SK-N-SH treated with all-trans-retinoic acid at 6 μM for 48 hours (cell line): ENCODE measurements at regions not wholly inside any gene's neighbourhood (a gene's known extent, or its start where the extent isn't known, plus 50 kb on each side); places are given as distances from the start of the nearest gene placed in this dataset.

Experiments used
- ATAC-seq: fragments of 200-7000 bp; cut with Tn5 transposase; 3 replicates; pipeline ENCODE4 v1.9.1; 2020; ENCODE audit warnings: mild to moderate bottlenecking, moderate library complexity
- ARNTL ChIP-seq: fragments of 450-650 bp; formaldehyde crosslinking; IDR thresholded peaks from 2 replicates; pipeline ENCODE4 v1.5.0; 2020; ENCODE audit warnings: low read depth, mild to moderate bottlenecking, moderate library complexity, borderline replicate concordance
- BACH2 ChIP-seq: fragments of 250-450 bp; sonication (Bioruptor Pico); IDR thresholded peaks from 2 replicates; pipeline ENCODE4 v1.9.0; 2021; ENCODE audit warnings: mild to moderate bottlenecking, borderline replicate concordance
- CREB5 ChIP-seq: fragments of 250-450 bp; sonication (Bioruptor Pico); IDR thresholded peaks from 2 replicates; pipeline ENCODE4 v1.5.1; 2020; ENCODE audit warnings: low read depth, mild to moderate bottlenecking, moderate library complexity
- CSDC2 ChIP-seq: fragments of 250-450 bp; sonication (Bioruptor Pico); IDR thresholded peaks from 2 replicates; pipeline ENCODE4 v1.5.0; 2020; ENCODE audit warnings: mild to moderate bottlenecking, moderate library complexity
- GLIS3 ChIP-seq: fragments of 250-450 bp; sonication (Bioruptor Pico); IDR thresholded peaks from 2 replicates; pipeline ENCODE4 v1.5.0; 2020; ENCODE audit warnings: mild to moderate bottlenecking, moderate library complexity
- ISL1 ChIP-seq: fragments of 250-450 bp; sonication (Bioruptor Pico); IDR thresholded peaks from 2 replicates; pipeline ENCODE4 v2.1.2; 2022; ENCODE audit warnings: mild to moderate bottlenecking, moderate library complexity
- OSR1 ChIP-seq: fragments of 250-450 bp; sonication (Bioruptor Pico); IDR thresholded peaks from 2 replicates; pipeline ENCODE4 v1.8.0; 2022; ENCODE audit warnings: moderate library complexity, mild to moderate bottlenecking, inconsistent platforms
- PPARA ChIP-seq: fragments of 250-450 bp; sonication (Bioruptor Pico); IDR thresholded peaks from 2 replicates; pipeline ENCODE4 v1.5.0; 2020; ENCODE audit warnings: mild to moderate bottlenecking, borderline replicate concordance
- RARB ChIP-seq: fragments of 250-450 bp; sonication (Bioruptor Pico); IDR thresholded peaks from 2 replicates; pipeline ENCODE4 v1.8.0; 2021; ENCODE audit warnings: mild to moderate bottlenecking, moderate library complexity
- SNAI2 ChIP-seq: fragments of 250-450 bp; sonication (Bioruptor Pico); IDR thresholded peaks from 2 replicates; pipeline ENCODE4 v1.5.0; 2020; ENCODE audit warnings: mild to moderate bottlenecking, moderate library complexity
- TOX ChIP-seq: fragments of 250-450 bp; sonication (Bioruptor Pico); IDR thresholded peaks from 2 replicates; pipeline ENCODE4 v1.8.0; 2021; ENCODE audit warnings: mild to moderate bottlenecking, moderate library complexity, borderline replicate concordance
- ZC3H10 ChIP-seq: fragments of 250-450 bp; sonication (Bioruptor Pico); IDR thresholded peaks from 2 replicates; pipeline ENCODE4 v1.5.1; 2021; ENCODE audit warnings: mild to moderate bottlenecking, moderate library complexity
- ZFP3 ChIP-seq: fragments of 250-450 bp; sonication (Bioruptor Pico); IDR thresholded peaks from 2 replicates; pipeline ENCODE4 v1.5.0; 2020; ENCODE audit warnings: mild to moderate bottlenecking, moderate library complexity
- ZFP30 ChIP-seq: fragments of 450-650 bp; formaldehyde crosslinking; IDR thresholded peaks from 2 replicates; pipeline ENCODE4 v1.5.0; 2022; ENCODE audit warnings: mild to moderate bottlenecking, moderate library complexity
- ZNF565 ChIP-seq: fragments of 450-650 bp; formaldehyde crosslinking; conservative IDR thresholded peaks from 2 replicates; pipeline ENCODE4 v1.5.0; 2020; ENCODE audit warnings: low read depth, mild to moderate bottlenecking, moderate library complexity
- ZNF70 ChIP-seq: fragments of 450-650 bp; formaldehyde crosslinking; IDR thresholded peaks from 2 replicates; pipeline ENCODE4 v1.5.0; 2020; ENCODE audit warnings: mild to moderate bottlenecking, moderate library complexity
- ZNF8 ChIP-seq: fragments of 450-650 bp; formaldehyde crosslinking; IDR thresholded peaks from 2 replicates; pipeline ENCODE4 v1.5.0; 2020; ENCODE audit warnings: mild to moderate bottlenecking, moderate library complexity
- TF ChIP-seq, protein P1 (sequence below): fragments of 250-450 bp; sonication (Bioruptor Pico); IDR thresholded peaks from 2 replicates; pipeline ENCODE4 v1.5.0; 2020; ENCODE audit warnings: mild to moderate bottlenecking, moderate library complexity
- TF ChIP-seq, protein P2 (sequence below): fragments of 250-450 bp; sonication (Bioruptor Pico); IDR thresholded peaks from 2 replicates; pipeline ENCODE4 v1.5.1; 2021; ENCODE audit warnings: mild to moderate bottlenecking, moderate library complexity
- TF ChIP-seq, protein P3 (sequence below): fragments of 250-450 bp; sonication (Bioruptor Pico); IDR thresholded peaks from 2 replicates; pipeline ENCODE4 v1.8.0; 2021; ENCODE audit warnings: low read depth, mild to moderate bottlenecking, moderate library complexity, borderline replicate concordance

DNA sequence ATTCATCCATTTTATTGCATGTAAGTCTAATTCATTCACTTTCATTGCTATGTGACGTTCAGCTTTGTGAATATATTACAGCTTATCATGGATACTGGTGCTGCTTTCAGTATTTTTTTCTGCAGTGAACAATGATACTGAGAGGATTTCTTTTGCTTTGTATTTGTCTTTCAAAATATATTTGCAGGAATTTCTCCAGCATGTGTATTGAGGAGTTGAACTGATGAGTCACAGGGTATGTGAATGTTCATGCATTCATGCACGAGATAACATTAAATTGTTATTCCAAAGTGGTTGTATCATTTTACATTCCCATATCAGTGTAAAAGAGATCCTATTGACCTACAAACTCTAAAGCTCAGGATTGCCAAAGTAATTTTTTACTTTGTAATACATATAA, 283.8 kb upstream of the ARSJ start:
- TF ChIP-seq ISL1 (CRISPR knock-in tag): peak; percentile 70
- TF ChIP-seq ARNTL (CRISPR knock-in tag): no peak
- ATAC-seq: peak; percentile 57

DNA sequence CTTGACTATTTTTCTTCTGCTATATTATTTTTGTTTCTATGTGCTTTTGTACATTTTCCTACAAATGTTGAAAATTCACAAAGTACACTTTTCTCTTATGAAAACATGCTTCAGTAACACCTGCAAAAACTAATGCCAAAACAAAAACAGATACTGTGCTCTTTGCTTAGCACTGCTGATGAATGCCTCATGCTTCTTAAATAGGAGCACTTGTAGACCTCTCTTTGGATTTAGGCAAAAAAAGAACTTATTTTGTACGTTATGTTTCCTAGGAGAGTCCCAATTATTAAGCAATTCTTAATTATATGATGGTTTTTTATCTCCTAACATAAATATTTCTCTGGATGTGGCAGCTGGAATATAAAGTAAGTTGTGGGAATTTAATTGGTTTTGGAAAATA, 285.0 kb upstream of the ARSJ start:
- TF ChIP-seq BACH2 (no peak), ZNF70 (no peak), ISL1 (CRISPR knock-in tag) (no peak), RARB (CRISPR knock-in tag) (no peak), ZNF565 (CRISPR knock-in tag) (no peak), OSR1 (CRISPR knock-in tag) (no peak)
- TF ChIP-seq, protein P1, sequence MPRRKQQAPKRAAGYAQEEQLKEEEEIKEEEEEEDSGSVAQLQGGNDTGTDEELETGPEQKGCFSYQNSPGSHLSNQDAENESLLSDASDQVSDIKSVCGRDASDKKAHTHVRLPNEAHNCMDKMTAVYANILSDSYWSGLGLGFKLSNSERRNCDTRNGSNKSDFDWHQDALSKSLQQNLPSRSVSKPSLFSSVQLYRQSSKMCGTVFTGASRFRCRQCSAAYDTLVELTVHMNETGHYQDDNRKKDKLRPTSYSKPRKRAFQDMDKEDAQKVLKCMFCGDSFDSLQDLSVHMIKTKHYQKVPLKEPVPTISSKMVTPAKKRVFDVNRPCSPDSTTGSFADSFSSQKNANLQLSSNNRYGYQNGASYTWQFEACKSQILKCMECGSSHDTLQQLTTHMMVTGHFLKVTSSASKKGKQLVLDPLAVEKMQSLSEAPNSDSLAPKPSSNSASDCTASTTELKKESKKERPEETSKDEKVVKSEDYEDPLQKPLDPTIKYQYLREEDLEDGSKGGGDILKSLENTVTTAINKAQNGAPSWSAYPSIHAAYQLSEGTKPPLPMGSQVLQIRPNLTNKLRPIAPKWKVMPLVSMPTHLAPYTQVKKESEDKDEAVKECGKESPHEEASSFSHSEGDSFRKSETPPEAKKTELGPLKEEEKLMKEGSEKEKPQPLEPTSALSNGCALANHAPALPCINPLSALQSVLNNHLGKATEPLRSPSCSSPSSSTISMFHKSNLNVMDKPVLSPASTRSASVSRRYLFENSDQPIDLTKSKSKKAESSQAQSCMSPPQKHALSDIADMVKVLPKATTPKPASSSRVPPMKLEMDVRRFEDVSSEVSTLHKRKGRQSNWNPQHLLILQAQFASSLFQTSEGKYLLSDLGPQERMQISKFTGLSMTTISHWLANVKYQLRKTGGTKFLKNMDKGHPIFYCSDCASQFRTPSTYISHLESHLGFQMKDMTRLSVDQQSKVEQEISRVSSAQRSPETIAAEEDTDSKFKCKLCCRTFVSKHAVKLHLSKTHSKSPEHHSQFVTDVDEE (CRISPR knock-in tag): no peak
- TF ChIP-seq, protein P2, sequence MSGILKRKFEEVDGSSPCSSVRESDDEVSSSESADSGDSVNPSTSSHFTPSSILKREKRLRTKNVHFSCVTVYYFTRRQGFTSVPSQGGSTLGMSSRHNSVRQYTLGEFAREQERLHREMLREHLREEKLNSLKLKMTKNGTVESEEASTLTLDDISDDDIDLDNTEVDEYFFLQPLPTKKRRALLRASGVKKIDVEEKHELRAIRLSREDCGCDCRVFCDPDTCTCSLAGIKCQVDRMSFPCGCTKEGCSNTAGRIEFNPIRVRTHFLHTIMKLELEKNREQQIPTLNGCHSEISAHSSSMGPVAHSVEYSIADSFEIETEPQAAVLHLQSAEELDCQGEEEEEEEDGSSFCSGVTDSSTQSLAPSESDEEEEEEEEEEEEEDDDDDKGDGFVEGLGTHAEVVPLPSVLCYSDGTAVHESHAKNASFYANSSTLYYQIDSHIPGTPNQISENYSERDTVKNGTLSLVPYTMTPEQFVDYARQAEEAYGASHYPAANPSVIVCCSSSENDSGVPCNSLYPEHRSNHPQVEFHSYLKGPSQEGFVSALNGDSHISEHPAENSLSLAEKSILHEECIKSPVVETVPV (CRISPR knock-in tag): no peak
- ATAC-seq: no peak

DNA sequence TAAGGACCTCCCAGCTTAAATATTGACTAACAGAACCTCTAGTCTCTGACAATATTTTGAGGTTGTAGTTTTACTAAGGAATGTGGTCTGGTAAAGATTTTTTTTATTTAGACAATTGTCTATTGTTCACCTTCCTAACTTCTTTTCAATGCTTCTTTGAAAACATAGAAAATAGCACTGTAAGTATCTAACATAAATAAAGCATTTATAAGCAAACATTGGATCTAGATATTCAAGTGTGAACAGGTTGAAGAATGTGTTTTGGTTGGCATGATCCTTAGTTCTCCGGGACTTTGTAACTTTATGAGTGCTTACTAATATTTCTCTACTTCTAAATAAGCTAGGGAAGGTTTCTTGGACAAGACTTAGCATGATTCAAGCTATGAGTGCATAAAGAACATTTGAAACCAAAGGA, 285.4 kb upstream of the ARSJ start:
- ATAC-seq: no peak
- TF ChIP-seq ARNTL (CRISPR knock-in tag) (no peak), PPARA (CRISPR knock-in tag) (no peak), OSR1 (CRISPR knock-in tag) (no peak), RARB (CRISPR knock-in tag) (no peak), ISL1 (CRISPR knock-in tag) (no peak), SNAI2 (CRISPR knock-in tag) (no peak), ZFP30 (CRISPR knock-in tag) (no peak), CSDC2 (CRISPR knock-in tag) (no peak), ZNF565 (CRISPR knock-in tag) (no peak), ZNF8 (no peak), GLIS3 (CRISPR knock-in tag) (no peak)
- TF ChIP-seq, protein P1 (CRISPR knock-in tag): no peak

DNA sequence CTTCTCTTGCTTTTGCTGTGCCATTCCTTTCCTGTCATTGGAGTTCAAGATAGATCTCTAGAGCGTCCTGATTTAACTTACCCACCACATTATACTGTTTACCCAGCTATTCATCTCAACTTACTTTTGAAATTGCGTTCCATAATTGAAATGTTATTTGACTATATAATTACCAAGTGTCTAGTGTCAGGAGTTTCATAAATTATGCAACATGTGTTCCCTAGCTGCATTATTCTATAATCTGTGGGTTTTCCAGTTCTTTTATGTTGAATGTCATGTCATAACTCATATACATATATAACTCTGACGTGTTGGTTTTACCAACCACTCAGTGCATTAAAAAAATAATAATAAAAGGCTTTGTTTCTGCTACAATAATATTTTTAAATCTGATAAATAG, 285.9 kb upstream of the ARSJ start:
- ATAC-seq: no peak
- TF ChIP-seq, protein P3, sequence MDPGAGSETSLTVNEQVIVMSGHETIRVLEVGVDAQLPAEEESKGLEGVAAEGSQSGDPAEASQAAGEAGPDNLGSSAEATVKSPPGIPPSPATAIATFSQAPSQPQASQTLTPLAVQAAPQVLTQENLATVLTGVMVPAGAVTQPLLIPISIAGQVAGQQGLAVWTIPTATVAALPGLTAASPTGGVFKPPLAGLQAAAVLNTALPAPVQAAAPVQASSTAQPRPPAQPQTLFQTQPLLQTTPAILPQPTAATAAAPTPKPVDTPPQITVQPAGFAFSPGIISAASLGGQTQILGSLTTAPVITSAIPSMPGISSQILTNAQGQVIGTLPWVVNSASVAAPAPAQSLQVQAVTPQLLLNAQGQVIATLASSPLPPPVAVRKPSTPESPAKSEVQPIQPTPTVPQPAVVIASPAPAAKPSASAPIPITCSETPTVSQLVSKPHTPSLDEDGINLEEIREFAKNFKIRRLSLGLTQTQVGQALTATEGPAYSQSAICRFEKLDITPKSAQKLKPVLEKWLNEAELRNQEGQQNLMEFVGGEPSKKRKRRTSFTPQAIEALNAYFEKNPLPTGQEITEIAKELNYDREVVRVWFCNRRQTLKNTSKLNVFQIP (CRISPR knock-in tag): no peak
- TF ChIP-seq ZFP3 (CRISPR knock-in tag) (no peak), ZNF8 (no peak), GLIS3 (CRISPR knock-in tag) (no peak), CREB5 (CRISPR knock-in tag) (no peak), RARB (CRISPR knock-in tag) (no peak), ISL1 (CRISPR knock-in tag) (no peak), TOX (CRISPR knock-in tag) (no peak), ZNF70 (no peak), ARNTL (CRISPR knock-in tag) (no peak), CSDC2 (CRISPR knock-in tag) (no peak), SNAI2 (CRISPR knock-in tag) (no peak), ZC3H10 (CRISPR knock-in tag) (no peak), PPARA (CRISPR knock-in tag) (no peak), ZFP30 (CRISPR knock-in tag) (no peak)
- TF ChIP-seq, protein P1 (CRISPR knock-in tag): no peak
- TF ChIP-seq, protein P2 (CRISPR knock-in tag): no peak
